ENCODE measurements at regions not wholly inside any gene's neighbourhood (a gene's known extent, or its start where the extent isn't known, plus 50 kb on each side); places are given as distances from the start of the nearest gene placed in this dataset.

DNA sequence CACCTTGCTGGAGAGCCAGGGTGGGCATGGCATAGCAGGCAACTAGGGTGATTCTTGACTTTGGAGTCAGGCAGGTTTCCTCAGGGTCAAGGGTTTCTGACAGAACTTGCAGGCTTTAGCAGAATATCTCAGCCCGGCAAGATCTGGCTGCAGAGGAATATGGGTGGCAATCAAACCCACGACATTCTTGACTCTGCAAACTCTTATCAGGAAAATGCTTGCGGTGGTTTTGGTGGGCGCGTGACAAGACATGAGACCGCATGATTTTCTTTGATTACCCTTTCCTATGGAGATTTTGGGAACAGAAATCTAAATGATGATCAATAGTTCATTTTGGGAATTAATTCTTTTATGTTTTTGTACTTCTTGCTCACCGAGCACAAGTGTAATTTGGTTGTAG lies 449.5 kb downstream of the VRK1 start:
- TF ChIP-seq, protein P1, sequence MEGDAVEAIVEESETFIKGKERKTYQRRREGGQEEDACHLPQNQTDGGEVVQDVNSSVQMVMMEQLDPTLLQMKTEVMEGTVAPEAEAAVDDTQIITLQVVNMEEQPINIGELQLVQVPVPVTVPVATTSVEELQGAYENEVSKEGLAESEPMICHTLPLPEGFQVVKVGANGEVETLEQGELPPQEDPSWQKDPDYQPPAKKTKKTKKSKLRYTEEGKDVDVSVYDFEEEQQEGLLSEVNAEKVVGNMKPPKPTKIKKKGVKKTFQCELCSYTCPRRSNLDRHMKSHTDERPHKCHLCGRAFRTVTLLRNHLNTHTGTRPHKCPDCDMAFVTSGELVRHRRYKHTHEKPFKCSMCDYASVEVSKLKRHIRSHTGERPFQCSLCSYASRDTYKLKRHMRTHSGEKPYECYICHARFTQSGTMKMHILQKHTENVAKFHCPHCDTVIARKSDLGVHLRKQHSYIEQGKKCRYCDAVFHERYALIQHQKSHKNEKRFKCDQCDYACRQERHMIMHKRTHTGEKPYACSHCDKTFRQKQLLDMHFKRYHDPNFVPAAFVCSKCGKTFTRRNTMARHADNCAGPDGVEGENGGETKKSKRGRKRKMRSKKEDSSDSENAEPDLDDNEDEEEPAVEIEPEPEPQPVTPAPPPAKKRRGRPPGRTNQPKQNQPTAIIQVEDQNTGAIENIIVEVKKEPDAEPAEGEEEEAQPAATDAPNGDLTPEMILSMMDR (IDR thresholded peaks at IDR 0.05), result no peak
- TF ChIP-seq POLR2A (IDR thresholded peaks at IDR 0.05), result no peak
